ENCODE measurements at regions not wholly inside any gene's neighbourhood (a gene's known extent, or its start where the extent isn't known, plus 50 kb on each side); places are given as distances from the start of the nearest gene placed in this dataset.
"Not testable (repeated sequence)": the region's sequence is repeated elsewhere in the genome, so short reads cannot be mapped to it uniquely, and the experiment has no call there.

DNA sequence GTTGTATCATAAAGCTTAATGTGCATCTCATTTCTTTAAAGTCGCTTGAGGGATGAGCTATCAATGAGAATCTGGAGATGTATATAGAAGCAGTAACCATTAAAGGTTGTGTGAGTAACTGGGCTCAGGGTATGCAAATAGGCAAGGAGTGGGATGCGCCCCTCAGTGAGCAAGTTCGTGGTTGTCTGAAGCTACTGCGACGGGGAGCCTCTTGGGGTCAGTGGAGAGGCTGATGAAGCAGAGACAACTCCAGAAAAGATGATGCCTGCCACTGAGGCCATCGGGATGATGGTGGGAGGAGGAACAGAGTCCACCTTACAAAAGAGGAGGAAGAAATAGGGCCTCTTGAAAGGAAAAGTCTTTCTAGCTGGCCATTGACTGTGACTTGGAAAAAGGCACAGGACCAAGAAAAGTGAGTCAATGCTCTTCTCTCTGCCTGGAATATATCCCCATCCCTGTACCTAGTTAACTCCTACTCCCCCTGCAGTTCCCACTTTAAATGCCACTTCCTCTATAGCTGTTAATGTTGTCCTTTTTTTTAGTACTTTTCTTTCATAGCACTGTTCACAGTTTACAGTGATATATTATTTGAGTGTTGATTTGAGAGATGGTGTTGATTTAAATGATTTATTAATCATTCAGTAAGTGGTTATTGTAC is 51.4 kb upstream of the LSM6 start:
- DNase-seq = no peak

DNA sequence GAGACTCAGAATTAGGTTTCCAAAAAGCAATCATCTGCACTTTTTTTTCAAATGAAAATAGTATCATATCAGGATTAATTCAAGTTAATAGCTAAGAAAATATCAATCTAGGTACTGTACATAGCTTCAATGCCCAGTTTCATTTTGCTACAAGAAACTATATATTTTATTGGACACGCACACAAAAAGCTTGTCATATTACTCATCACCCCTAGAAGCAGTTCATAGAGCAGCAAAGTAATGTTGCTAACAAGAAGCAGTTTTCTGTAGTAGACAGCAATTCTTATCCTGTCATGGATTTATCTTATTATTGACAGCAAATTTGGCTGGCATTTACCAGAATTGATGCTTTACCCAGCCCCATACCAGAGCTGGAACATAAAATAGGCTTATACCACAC is 52.3 kb upstream of the LSM6 start:
- no peak for DNase-seq

DNA sequence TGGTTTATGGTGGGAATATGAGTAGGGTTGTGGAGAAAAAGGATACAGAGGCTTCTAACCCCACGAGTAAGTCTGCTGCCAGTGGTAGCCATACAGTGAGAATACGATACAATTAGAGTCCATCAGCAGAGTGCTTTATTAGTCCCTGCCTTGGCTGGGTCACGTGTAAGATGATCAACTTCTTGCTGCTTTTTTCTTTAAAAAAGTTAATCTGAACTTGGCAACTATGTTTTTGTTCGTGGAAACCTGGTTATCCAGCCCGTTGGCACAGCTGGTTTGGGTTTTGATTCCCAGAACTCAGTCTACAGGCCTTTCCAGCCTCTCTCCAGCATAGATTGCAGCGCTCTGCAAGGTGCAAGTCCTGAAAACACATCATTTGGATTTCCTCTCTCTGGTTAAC is 53.1 kb upstream of the LSM6 start:
- no peak for DNase-seq

DNA sequence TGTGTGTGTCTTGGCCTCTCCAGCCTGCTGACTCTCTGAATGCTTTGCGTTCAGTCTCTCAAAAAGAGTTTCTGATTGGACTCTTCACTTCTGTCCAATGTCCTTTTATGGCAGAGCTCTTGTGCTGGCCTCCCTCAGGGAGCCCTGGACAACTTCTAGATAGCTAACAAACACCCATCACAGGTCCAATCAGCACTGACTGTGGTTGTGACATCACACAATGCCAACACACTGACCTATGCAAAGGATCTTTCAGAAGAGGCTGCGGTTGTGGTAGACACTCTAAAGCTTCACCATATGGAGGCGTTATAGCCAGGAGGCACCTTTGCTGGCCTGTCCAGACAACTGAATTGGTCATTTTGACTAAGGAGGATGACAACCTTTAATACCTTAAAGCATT is 53.8 kb upstream of the LSM6 start:
- no peak for DNase-seq

DNA sequence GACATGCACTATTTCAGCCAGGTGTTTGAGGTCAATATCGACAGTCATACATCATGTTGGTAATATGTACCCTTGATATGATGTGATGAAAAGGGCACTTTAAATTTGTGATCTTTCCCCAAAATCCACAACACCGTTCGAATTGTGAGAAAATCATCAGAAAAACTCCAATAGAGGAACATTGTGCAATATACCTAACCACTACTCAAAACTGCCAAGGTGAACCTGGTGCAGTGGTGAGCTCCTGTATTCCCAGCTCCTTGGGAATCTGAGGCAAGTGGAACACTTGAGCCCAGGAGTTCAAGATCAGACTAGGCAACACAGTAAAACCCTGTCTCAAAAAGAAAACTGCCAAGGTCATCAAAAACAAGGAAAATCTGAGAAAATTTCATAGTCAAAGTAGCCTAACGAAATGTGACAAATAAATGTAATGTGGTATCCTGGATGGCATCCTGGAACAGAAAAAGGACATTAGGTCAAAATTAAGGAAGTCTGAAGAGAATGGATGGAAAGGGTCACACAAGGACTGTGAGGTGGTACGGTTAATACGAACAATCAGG is 55.6 kb upstream of the LSM6 start:
- no peak for DNase-seq

DNA sequence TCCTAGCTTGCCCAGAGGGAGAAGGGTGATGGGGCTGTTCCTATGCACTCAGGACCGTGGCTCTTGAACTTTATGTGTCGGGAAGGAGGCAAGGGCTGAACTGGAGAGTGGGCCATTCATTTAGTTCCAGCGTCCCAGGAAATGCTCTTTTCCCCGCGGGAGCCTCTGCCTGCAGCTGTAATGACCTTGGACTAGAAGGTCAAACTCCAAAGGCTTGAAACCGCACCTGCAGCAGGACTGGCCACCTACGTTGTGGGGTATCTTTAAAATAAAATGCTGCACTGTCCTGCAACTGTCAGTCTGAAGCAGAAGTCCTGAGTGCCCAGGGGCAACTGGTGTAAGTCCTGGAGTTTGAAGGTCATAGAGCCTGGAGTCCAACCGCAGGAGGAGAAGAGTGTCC is 61.5 kb upstream of the LSM6 start:
- no peak for DNase-seq

DNA sequence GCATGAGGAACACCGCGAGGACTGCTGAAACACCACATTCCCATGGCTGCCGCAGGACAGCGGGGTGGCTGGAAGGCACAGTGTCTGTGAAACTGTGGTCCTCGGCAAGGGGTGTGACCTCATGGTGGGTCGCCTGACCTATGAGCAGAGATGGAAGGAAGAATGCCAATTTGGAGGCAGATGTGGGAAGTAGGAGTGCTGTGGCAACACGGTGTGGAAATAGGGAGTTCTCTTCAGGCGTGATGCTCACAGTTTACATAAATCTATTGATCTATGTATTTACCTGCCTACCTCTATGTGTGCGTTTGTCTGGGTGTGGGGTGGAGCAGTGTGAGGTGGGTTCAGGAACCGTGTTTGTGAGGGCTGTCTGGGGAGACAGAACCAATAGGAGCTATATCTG is 62.3 kb upstream of the LSM6 start:
- no peak for DNase-seq

DNA sequence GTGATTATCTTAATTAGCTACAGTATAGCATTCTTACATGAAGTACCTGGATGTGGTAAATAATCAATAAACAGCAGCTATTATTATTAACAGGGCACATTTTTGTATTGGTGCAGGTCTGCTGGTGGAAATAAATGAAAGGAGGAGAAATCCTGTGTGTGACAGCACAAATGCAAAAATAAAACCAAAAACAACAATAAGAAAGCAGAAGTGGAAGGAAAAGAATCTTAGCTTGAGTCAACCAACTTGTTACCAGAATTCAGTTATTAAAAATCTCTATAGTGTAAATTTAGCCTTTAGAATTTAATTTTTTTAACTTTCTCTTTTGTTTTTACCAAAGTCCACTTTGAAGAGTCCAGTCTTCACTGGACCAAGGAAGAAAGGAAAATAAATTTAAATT is 63.1 kb upstream of the LSM6 start:
- DNase-seq = no peak

DNA sequence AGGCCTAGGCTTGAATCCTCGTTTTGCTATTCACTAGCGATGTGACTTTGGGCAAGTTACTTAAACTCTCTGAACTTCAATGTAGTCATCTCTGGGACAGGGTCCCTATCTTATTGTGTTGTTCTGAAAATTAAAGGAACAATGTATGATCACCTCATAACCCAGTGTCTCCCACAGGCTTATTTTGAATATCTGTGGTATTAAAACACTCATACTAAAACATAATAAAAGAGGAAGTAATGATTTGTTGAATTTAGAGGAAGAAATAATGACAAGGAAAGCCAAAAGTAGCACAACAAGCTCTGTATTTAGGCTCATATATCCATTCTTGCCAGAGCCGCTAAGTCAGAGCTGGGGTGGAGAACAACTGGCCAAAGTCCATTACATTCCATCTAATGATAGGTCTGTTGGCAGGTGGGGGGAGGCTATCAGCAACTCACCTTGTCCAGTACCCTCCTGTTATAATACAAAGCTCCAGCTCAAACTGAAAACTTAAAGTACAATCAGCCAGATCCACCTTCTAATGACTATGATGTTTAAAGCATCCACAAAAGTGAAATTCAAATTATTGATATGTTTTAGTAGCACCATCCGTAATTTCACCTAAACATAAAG is 64.5 kb upstream of the LSM6 start:
- no peak for DNase-seq

DNA sequence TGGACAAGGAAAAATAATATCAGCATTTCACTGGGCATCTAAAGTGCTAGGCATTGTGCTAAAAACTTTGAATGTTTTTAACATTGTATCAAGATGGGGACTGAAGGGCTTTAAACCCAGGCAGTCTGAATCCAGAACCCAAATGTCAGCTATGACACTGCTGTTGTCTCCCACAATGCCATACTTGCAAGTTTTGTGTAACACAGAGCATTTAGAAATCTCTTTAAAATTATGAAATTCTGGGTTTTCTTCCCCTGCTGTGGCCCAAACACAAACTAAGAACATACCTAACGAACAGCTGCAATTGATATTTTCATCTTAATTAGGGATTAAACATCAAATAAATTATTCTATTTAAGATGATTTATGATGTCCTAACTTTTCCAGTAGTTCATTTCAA is 66.8 kb upstream of the LSM6 start:
- no peak for DNase-seq

DNA sequence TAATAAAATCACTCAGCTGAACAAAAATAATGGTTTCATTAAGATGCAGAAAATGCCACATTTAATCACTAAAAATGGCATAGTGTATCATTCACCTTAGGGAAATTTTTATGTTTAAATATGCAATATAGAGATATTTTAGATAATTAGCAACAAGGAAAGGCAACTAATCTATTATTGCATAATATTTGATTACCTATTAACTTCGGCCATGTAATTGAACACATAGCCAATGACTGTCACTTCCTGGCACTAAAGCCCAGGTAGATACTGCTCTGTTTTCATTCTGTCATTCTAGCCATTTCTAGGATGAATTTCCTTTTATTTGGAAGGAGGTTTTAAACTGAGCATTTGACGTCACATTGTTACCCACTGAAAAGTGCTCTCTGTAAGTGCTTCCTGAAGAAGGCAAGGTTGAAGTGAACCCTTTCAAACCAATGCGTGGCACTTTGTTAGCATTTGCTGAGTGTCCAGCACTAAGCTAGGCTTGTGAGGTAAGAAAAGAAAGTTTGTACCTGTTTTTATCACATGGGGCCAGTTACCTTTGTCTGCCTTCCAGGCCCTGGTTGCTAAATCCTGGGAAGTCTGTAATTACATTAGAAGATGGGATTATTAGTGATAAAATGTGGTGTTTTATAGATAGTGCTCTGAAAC is 67.8 kb upstream of the LSM6 start:
- no peak for DNase-seq

DNA sequence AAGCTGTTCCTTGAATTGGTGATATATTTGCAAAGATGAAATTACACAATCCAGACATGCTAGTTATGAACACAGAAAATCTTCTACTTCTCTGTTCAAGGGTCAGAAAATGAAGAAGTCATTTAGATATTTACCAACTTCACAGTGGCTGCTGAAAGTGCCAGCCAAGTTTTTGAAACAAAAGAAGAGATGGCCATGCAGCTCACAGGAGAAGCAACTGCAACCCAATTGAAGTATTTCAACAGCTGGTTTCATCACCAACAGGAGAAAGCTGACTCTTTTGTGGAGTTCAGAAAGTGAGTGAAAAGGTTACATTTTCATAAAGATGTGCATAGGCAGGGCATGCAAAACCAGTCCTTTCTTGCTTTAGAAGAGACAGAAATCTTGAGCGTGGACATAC is 70.1 kb upstream of the LSM6 start:
- DNase-seq = no peak

DNA sequence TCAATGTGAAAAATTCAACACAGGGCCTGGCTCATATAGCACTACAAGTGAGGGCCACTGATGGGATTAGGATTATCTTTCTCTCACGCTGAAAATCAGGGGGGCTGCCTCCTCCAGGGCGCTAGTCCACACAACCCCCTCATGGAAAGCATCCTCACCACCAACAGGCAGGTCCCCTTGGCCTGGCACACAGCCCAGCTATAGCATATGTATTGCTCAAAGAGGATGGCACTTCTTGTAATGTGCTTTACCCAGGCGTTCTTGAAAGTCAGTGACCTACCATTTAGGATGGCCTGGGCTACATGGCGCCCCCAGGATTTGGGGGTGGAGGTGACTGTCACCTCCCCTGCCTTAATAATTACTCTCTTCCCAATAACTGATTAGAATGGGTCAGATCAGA is 71.0 kb upstream of the LSM6 start:
- no peak for DNase-seq

DNA sequence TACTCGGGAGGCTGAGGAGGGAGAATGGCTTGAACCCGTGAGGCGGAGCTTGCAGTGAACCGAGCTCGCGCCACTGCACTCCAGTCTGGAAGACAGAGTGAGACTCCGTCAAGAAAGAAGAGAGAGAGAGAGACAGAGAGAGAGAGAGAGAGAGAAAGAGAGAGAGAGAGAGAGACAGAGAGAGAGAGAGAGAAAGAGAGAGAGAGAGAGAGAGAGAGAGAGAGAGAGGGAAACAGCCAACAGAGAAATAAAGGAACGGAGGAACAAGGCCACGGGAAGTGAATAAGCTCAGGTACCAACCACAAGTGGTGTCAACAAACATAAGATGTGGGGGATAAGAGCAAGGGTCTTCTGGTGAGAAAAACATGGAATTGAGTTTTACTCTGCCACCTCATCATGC is 71.5 kb upstream of the LSM6 start:
- DNase-seq = not testable (repeated sequence)

DNA sequence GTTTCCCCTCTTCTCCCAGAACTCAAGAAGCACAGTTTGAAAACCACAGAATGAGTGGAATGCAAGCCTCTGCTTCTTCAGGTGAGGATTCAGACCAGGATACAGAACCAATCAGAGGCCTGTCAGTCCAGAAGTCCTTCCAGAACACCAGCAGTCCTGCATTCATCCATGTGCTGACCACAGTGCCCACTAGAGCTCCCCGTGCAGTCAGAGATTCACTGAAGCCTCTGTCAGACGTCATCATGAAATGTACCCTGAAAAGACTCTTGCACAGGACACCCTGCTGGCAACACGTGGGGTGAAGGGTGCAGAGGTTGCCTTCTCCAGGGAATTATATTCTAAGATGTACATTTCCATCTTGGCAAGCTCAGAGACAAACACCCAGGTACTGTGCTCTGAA is 75.9 kb upstream of the LSM6 start:
- no peak for DNase-seq

DNA sequence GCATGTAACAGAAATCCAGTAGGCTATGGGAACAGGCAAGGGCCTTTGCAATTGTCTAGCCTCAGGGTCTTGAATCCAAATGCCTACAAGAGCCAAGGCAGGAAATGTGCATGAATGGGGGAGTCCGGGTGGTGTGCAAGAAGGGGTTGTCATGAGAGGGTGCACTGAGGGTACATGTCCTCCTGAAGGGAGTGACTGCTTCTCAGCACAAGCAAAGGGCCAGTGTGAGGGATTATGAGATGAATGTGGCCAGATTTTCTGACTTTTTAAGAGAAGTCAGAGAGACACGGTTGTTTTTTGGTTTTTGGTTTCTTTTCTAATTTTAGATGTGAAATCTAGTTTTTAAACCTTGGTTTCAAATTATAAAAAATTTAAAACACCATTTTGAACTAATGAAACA is 76.5 kb upstream of the LSM6 start:
- DNase-seq = no peak

DNA sequence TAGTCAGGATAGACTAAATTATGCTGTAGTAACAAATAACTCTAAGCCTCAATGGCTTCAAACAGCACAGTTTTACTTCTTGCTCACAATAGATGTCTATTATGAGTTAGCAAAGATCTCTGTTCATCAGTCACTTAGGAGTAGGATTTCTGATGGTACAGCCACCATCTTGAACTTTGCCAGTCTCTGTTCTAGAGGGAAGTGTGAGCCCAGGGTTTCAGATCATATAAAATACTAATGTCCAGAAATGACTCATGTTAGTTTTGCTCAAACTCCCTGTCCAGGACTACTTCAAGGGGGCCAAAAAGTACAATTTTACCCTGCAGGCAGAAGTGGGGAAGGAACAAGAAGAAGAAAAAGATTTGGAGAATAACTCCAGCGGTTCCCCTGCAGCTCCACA is 77.1 kb upstream of the LSM6 start:
- no peak for DNase-seq

DNA sequence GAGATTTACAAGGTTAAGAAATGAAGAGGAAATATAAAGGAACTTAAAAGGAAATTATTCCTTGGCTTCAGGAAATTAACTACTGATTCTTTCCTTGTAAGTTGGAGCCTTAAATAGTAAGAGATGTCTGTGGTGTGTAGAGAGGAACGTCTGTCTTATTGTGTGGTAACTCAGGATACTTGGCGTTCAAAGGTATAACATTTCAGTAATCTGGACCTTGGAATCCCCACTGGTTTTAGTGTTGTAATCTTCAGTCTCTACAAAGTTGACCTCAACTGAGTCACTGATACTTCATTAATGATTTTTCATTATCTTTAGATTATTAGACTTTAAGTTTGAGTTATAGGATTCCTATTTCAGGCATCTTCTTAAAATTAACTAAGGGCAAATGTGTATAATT is 79.1 kb upstream of the LSM6 start:
- no peak for DNase-seq

DNA sequence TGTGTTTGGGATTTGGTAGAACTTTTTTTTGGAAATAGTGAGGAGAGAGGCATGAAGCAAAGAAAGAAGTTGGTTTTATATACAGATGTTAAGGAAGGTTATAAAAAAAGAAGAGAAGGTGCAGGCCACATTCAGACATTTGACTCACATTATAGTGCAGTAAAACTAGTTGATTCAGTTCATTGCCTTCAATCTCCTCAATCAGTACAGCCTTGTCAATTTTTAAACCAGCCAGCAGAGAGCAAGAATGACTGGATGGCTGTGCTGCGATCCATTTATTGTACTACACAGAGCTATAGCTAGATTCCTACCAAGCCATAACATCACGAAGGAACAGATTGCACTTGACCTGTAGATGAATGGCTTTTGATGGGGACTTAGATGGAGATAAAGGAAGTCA is 79.7 kb upstream of the LSM6 start:
- no peak for DNase-seq

DNA sequence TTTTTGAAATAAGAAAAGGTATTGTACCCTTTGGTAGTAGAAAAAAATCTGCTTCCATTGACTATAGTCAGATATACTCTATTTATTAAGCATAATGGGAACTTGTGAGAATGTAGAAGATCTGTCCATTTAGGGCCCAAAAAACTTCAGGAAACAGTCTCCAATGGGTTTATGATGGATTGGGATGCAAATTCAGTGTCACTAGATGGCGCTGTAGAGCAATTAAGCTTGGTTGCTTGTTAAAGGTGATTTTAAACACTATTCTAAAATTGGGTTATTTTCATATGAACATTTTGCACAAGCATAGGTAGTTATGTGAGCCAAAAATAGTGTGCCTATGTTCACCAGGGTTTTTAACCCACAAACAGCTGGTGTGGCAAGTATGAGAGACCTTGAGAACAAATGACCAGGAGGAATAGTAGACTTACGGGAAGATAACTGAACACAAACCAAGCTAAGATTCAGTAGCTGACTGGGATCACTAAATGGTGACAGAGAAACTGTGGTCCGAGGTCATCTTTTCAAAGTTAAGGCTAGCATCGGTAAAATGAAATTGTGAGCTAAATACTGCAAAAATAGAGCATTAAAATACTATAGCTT is 80.3 kb upstream of the LSM6 start:
- DNase-seq = peak in 2 of 56 donors; percentile 0 to 10

DNA sequence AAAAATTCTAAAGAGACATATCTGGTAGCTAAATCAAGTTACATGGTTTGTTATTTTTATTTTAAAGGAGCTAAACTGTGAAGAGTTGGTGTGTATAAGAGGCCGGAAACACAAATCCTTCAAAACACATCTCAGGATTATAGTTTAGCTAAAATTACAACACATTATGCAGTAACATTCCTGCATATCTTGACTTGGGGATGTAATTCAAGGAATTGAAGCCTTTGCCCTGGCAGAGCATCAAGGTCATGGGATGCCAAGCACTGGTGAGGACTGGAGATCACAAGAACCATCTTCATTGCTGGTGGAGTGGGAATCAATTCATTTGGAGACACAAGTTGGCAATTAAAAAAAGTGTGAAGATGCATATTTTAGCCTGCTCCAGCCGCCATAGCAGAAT is 86.8 kb upstream of the LSM6 start:
- no peak for DNase-seq

DNA sequence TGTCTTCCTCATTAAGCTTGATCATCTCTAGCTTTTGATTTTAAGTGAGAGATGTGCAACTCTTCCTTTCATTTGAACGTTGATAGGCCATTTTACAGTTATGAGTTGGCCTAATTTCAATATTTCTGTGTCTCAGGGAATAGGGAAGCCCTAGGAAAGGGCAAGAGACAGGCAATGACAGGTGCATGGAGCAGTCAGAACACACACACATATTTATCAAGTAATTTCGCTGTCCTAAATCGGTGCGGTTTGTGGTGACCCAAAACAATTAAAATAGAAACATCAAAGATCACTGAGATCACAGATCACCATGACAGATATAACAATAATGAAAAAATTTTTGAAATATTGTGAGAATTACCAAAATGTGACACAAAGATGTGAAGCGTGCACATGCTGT is 87.7 kb upstream of the LSM6 start:
- DNase-seq = no peak

DNA sequence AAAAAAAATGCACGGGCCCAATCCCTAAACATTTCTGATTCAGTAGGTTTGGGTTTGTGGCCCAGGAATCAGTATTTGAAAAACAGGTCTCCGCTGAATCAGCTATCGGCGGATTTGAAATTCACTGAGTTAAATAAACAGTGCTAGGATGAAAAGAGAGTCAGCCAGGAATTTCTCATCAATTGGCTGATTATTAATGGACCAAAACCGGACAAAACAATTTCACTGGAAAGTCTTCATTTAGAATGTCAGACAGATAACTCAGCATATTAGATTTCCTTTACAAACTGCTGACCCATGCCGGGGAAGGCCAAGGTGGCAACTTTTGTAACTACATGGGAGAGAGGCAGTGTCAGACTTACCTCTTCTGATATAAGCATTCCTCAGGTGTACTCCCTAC is 99.4 kb upstream of the LSM6 start:
- DNase-seq = no peak

Measured in nucleus accumbens (tissue), 56 donors.